Heart left ventricle (tissue), 13 donors: ENCODE measurements at regions not wholly inside any gene's neighbourhood (a gene's known extent, or its start where the extent isn't known, plus 50 kb on each side); places are given as distances from the start of the nearest gene placed in this dataset.

ENCODE experiments used
- POLR2A ChIP-seq, 2 donors: fragments of 450-650 bp; IDR thresholded peaks; one replicate each; pipeline ENCODE4 v1.6.1; 2017; ENCODE audit warnings: antibody characterized with exemption in 2 of 2, mild to moderate bottlenecking in 2 of 2, moderate library complexity in 2 of 2
- TF ChIP-seq, protein P1 (sequence below), 12 donors: fragments of 200-600 bp; sonication (generic) in 4 of 12; IDR thresholded peaks; one replicate each; pipeline versions ENCODE4 v1.5.0 to v1.8.0; 2018 to 2022; ENCODE audit warnings: antibody characterized with exemption in 12 of 12, mild to moderate bottlenecking in 5 of 12
- donor health status: ischemic (EF 13 %, LVEDD 7.1; RV severe dilation, severe dysfunction).
- donor health status: DM: no; HTN: yes; CAD: no.
- donor health status: DM: no; HTN: no; CAD: no.
- donor health status: ischemic (EF 25% LVEDD 6.9; RV normal size, moderate dysfunction).
- donor health status: ischemic (EF 25% LVEDD 5.7; RV mildly dilated, moderate dysfunction).
- donor health status: ischemic (EF 35%, LVEDD 5.7; RV mildly dilated, moderate dysfunction).
- donor health status: nonischemic (EF 11% LVEDD 7.7; RV severe dilation, severe dysfunction).
- donor health status: DM: yes; HTN: yes; CAD: no.
- donor health status: PGD.
- donor health status: ischemic (EF 29% LVEDD 5.4; RV normal size, mild dysfunction).
- donor health status: nonischemic (EF 23%, LVEDD 6.1; RV moderate dilation, normal function).

DNA sequence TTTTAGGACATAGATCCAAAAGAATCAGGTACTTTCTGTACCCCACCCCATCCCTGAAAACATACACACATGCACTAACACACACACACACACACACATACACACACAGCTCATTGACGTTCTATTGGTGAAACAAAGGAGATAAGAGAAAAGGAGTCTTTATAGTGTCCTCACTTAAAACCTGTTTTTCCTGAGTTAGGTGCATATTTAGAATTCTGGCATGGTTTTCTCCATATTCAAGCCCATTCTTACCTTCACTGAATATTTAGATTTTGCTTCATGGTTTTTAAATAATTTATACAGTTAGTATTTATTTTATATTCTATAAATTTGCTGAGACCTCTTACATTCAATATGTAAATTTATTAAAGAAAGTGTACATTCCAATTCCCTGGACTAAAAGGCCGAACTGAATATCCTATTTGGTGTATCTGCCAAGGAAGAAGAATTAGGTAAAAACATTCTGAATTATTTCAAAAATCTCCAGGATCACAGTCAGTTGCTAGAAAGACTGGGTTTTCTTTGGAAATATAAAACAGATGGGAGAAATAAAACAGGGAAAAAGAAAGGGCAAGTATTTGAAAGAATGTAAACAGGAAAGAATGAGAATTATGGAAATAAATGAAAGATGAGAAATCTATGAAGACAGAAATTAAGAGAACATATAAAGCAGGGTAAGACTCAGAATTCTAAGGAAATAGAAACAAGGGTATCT, 556.2 kb downstream of the KCTD12 start:
- TF ChIP-seq, protein P1, sequence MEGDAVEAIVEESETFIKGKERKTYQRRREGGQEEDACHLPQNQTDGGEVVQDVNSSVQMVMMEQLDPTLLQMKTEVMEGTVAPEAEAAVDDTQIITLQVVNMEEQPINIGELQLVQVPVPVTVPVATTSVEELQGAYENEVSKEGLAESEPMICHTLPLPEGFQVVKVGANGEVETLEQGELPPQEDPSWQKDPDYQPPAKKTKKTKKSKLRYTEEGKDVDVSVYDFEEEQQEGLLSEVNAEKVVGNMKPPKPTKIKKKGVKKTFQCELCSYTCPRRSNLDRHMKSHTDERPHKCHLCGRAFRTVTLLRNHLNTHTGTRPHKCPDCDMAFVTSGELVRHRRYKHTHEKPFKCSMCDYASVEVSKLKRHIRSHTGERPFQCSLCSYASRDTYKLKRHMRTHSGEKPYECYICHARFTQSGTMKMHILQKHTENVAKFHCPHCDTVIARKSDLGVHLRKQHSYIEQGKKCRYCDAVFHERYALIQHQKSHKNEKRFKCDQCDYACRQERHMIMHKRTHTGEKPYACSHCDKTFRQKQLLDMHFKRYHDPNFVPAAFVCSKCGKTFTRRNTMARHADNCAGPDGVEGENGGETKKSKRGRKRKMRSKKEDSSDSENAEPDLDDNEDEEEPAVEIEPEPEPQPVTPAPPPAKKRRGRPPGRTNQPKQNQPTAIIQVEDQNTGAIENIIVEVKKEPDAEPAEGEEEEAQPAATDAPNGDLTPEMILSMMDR (IDR thresholded peaks at IDR 0.05), result no peak
- no peak for TF ChIP-seq POLR2A (IDR thresholded peaks at IDR 0.05)
